ENCODE measurements at regions not wholly inside any gene's neighbourhood (a gene's known extent, or its start where the extent isn't known, plus 50 kb on each side); places are given as distances from the start of the nearest gene placed in this dataset.

- FAIRE-seq (no peak), DNase-seq (ENCODE audit: insufficient read length, low spot score) (no peak)
- TF ChIP-seq POLR2AphosphoS5 (IDR thresholded peaks at IDR 0.05; ENCODE audit: low read depth, low read length) (no peak), POU2F2 (IDR thresholded peaks at IDR 0.05; ENCODE audit: low read depth, low read length) (no peak), POLR2A (IDR thresholded peaks at IDR 0.05; ENCODE audit: low read depth, low read length) (no peak), TAF1 (IDR thresholded peaks at IDR 0.05; ENCODE audit: low read depth, low read length) (no peak), PAX5 (IDR thresholded peaks at IDR 0.05; ENCODE audit: insufficient read depth, low read length, severe bottlenecking) (no peak), SPI1 (IDR thresholded peaks at IDR 0.05; ENCODE audit: low read depth, low read length) (no peak)
These were observed 150.0 kb downstream of the SLC4A3 start for GRCh38 chr2:219777388-219777787.

DNA sequence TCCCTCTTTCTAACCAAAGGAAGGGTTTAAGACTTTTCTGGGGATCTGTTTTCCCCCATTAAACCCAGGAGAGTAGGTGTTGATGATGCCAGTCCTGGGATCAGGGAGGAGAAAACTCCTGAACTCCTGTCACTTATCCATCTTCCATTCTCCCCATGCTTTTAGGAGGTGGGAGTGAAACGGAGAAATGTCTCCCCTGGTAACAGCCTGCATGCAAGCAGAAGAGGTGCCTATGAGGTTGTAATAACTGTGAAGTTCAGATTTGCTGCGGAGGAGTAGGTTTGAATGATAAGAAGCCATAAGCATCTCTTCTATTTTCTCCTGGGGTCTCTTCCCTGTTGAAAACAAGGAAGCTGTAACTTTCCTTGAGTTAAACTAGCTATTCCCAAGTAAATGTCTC lies 150.8 kb downstream of the SLC4A3 start:
- no peak for FAIRE-seq
- no peak for DNase-seq (ENCODE audit: insufficient read length, low spot score)

GRCh38 chr2:219782737-219783348 lies 155.4 kb downstream of the SLC4A3 start:
- FAIRE-seq: no peak
- TF ChIP-seq PAX5 (IDR thresholded peaks at IDR 0.05; ENCODE audit: insufficient read depth, low read length, severe bottlenecking) (no peak), TAF1 (IDR thresholded peaks at IDR 0.05; ENCODE audit: low read depth, low read length) (no peak), SPI1 (IDR thresholded peaks at IDR 0.05; ENCODE audit: low read depth, low read length) (no peak), POLR2A (IDR thresholded peaks at IDR 0.05; ENCODE audit: low read depth, low read length) (no peak), POLR2AphosphoS5 (IDR thresholded peaks at IDR 0.05; ENCODE audit: low read depth, low read length) (no peak), POU2F2 (IDR thresholded peaks at IDR 0.05; ENCODE audit: low read depth, low read length) (no peak)

More for the DNA sequence above, 150.8 kb downstream of the SLC4A3 start:
- TF ChIP-seq POLR2AphosphoS5 (IDR thresholded peaks at IDR 0.05; ENCODE audit: low read depth, low read length) (no peak), POLR2A (IDR thresholded peaks at IDR 0.05; ENCODE audit: low read depth, low read length) (no peak), SPI1 (IDR thresholded peaks at IDR 0.05; ENCODE audit: low read depth, low read length) (no peak), POU2F2 (IDR thresholded peaks at IDR 0.05; ENCODE audit: low read depth, low read length) (no peak)

GRCh38 chr2:219783359-219783975 lies 156.0 kb downstream of the SLC4A3 start:
- FAIRE-seq (no peak), DNase-seq (ENCODE audit: insufficient read length, low spot score) (no peak)
- no peak for TF ChIP-seq POU2F2 (IDR thresholded peaks at IDR 0.05; ENCODE audit: low read depth, low read length)

More at GRCh38 chr2:219782737-219783348, 155.4 kb downstream of the SLC4A3 start:
- DNase-seq (ENCODE audit: insufficient read length, low spot score): no peak

DNA sequence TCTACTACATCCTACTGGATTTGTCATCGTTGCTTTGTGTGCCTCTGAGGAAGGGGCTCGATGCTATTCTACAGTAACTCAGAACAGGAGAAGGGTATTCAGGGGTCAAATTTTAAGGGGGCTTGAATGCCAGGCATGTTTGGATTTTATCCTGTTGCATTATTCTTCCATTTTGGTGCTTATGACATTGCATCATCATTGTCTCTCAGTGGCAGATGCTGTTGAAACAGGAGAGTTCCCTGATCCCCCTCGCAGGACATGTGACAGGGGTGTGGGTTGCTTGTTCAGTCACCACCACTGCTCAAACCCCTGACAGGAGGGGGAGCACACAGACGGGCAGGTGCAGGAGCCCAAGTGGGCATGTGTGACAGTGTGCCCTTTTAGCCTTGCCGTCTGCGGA lies 156.7 kb downstream of the SLC4A3 start:
- FAIRE-seq (no peak), DNase-seq (ENCODE audit: insufficient read length, low spot score) (no peak)
- TF ChIP-seq POLR2A (IDR thresholded peaks at IDR 0.05; ENCODE audit: low read depth, low read length) (no peak), TAF1 (IDR thresholded peaks at IDR 0.05; ENCODE audit: low read depth, low read length) (no peak), POU2F2 (IDR thresholded peaks at IDR 0.05; ENCODE audit: low read depth, low read length) (no peak), PAX5 (IDR thresholded peaks at IDR 0.05; ENCODE audit: insufficient read depth, low read length, severe bottlenecking) (no peak), POLR2AphosphoS5 (IDR thresholded peaks at IDR 0.05; ENCODE audit: low read depth, low read length) (no peak), SPI1 (IDR thresholded peaks at IDR 0.05; ENCODE audit: low read depth, low read length) (no peak)

GRCh38 chr2:219789476-219789875 lies 162.0 kb downstream of the SLC4A3 start:
- TF ChIP-seq POLR2A (IDR thresholded peaks at IDR 0.05; ENCODE audit: low read depth, low read length): no peak
- TF ChIP-seq SPI1 (IDR thresholded peaks at IDR 0.05; ENCODE audit: low read depth, low read length): no peak
- no peak for TF ChIP-seq TAF1 (IDR thresholded peaks at IDR 0.05; ENCODE audit: low read depth, low read length)
- TF ChIP-seq PAX5 (IDR thresholded peaks at IDR 0.05; ENCODE audit: insufficient read depth, low read length, severe bottlenecking): no peak
- no peak for TF ChIP-seq POLR2AphosphoS5 (IDR thresholded peaks at IDR 0.05; ENCODE audit: low read depth, low read length)
- no peak for TF ChIP-seq POU2F2 (IDR thresholded peaks at IDR 0.05; ENCODE audit: low read depth, low read length)
- no peak for DNase-seq (ENCODE audit: insufficient read length, low spot score)
- no peak for FAIRE-seq

DNA sequence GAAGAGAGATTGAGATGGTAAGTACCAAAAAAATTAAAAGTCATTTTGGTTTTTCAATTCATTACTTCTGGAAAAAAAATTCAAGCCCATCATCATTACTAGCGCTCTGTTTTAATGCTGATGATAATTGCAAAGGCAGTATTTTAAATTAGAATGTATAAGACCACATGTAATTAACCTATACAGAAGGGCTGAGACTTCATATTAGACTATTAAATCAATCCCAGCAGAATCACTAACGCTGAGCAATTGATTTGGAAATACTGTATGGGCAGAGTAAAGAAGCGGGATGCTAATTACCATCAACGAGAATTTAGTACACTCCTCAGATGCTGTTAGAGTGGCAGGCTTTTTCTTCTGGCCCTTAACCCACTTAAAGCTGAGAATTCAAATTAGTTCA lies 165.0 kb downstream of the SLC4A3 start:
- DNase-seq (ENCODE audit: insufficient read length, low spot score) (no peak), FAIRE-seq (no peak)
- TF ChIP-seq SPI1 (IDR thresholded peaks at IDR 0.05; ENCODE audit: low read depth, low read length): no peak
- TF ChIP-seq POU2F2 (IDR thresholded peaks at IDR 0.05; ENCODE audit: low read depth, low read length): no peak
- TF ChIP-seq PAX5 (IDR thresholded peaks at IDR 0.05; ENCODE audit: insufficient read depth, low read length, severe bottlenecking): no peak
- no peak for TF ChIP-seq POLR2A (IDR thresholded peaks at IDR 0.05; ENCODE audit: low read depth, low read length)
- no peak for TF ChIP-seq TAF1 (IDR thresholded peaks at IDR 0.05; ENCODE audit: low read depth, low read length)
- TF ChIP-seq POLR2AphosphoS5 (IDR thresholded peaks at IDR 0.05; ENCODE audit: low read depth, low read length): no peak

GRCh38 chr2:219798430-219798829 lies 171.0 kb downstream of the SLC4A3 start:
- FAIRE-seq (no peak), DNase-seq (ENCODE audit: insufficient read length, low spot score) (no peak)
- TF ChIP-seq POLR2A (IDR thresholded peaks at IDR 0.05; ENCODE audit: low read depth, low read length) (no peak), PAX5 (IDR thresholded peaks at IDR 0.05; ENCODE audit: insufficient read depth, low read length, severe bottlenecking) (no peak), POLR2AphosphoS5 (IDR thresholded peaks at IDR 0.05; ENCODE audit: low read depth, low read length) (no peak), POU2F2 (IDR thresholded peaks at IDR 0.05; ENCODE audit: low read depth, low read length) (no peak), TAF1 (IDR thresholded peaks at IDR 0.05; ENCODE audit: low read depth, low read length) (no peak), SPI1 (IDR thresholded peaks at IDR 0.05; ENCODE audit: low read depth, low read length) (no peak)

DNA sequence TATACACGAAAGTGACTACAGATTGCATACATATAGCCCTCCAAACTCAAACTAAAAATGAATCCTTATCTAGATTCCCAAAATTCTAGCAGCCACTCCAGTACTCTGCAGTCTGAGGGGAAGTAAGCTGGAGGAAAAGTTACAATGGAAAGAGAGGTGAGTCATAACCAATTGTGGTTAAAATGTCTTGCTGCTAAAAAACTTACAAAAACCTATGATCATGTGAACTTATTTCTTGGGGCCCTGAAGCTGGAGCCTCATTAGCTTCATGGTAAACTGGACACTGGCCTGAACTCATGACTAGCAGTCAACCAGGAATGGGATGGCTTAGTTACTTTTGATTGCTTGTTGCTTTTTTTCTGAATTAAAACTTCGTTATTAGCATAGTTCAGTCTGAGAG lies 175.9 kb downstream of the SLC4A3 start:
- TF ChIP-seq TAF1 (IDR thresholded peaks at IDR 0.05; ENCODE audit: low read depth, low read length) (no peak), POLR2A (IDR thresholded peaks at IDR 0.05; ENCODE audit: low read depth, low read length) (no peak), POLR2AphosphoS5 (IDR thresholded peaks at IDR 0.05; ENCODE audit: low read depth, low read length) (no peak), PAX5 (IDR thresholded peaks at IDR 0.05; ENCODE audit: insufficient read depth, low read length, severe bottlenecking) (no peak), POU2F2 (IDR thresholded peaks at IDR 0.05; ENCODE audit: low read depth, low read length) (no peak), SPI1 (IDR thresholded peaks at IDR 0.05; ENCODE audit: low read depth, low read length) (no peak)
- FAIRE-seq (no peak), DNase-seq (ENCODE audit: insufficient read length, low spot score) (no peak)

DNA sequence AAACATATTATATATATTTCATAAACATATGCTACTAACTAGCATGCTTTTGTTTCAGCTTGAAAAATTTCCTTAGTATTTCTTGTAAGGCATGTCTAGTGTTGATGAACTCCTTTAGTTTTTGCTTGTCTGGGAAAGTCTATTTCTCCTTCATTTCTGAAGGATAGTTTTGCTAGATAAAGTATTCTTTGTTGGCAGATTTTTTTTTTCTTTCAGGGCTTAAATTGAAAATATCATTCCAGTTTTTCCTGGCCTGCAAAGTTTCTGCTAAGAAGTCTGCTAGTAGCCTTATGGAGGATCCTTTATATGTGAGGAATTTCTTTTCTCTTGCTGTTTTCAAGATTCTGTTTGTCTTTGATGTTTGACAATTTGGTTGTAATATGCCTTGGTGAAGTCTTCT lies 183.5 kb downstream of the SLC4A3 start:
- TF ChIP-seq TAF1 (IDR thresholded peaks at IDR 0.05; ENCODE audit: low read depth, low read length) (no peak), POLR2AphosphoS5 (IDR thresholded peaks at IDR 0.05; ENCODE audit: low read depth, low read length) (no peak), POLR2A (IDR thresholded peaks at IDR 0.05; ENCODE audit: low read depth, low read length) (no peak), PAX5 (IDR thresholded peaks at IDR 0.05; ENCODE audit: insufficient read depth, low read length, severe bottlenecking) (no peak), SPI1 (IDR thresholded peaks at IDR 0.05; ENCODE audit: low read depth, low read length) (no peak), POU2F2 (IDR thresholded peaks at IDR 0.05; ENCODE audit: low read depth, low read length) (no peak)
- DNase-seq (ENCODE audit: insufficient read length, low spot score): no peak
- no peak for FAIRE-seq
